Hepatocyte (in vitro differentiated cells): ENCODE measurements at regions not wholly inside any gene's neighbourhood (a gene's known extent, or its start where the extent isn't known, plus 50 kb on each side); places are given as distances from the start of the nearest gene placed in this dataset.

Source experiments
- DNase-seq: peaks from one replicate; pipeline ENCODE4 v3.0.0-alpha.2; 2016; ENCODE audit warnings: low spot score
- H2AFZ ChIP-seq: fragments of 200-600 bp; sonication (generic); 2 replicates; pipeline ENCODE4 v1.6.0; 2016; ENCODE audit warnings: antibody characterized with exemption, mild to moderate bottlenecking
- H3K27ac ChIP-seq: fragments of 200-600 bp; sonication (generic); 2 replicates; pipeline ENCODE4 v1.5.1; 2016; ENCODE audit warnings: mild to moderate bottlenecking
- H3K27me3 ChIP-seq: fragments of 200-600 bp; sonication (generic); 2 replicates; pipeline ENCODE4 v1.6.1; 2016
- H3K36me3 ChIP-seq: fragments of 200-600 bp; sonication (generic); replicated peaks from 2 replicates; pipeline ENCODE4 v1.5.1; 2016; ENCODE audit warnings: low read depth; ENCODE audit not compliant: insufficient read depth
- H3K4me1 ChIP-seq: fragments of 200-600 bp; sonication (generic); 2 replicates; pipeline ENCODE4 v1.5.1; 2016; ENCODE audit warnings: mild to moderate bottlenecking, moderate library complexity; ENCODE audit not compliant: insufficient read depth
- H3K4me2 ChIP-seq: fragments of 200-600 bp; sonication (generic); 2 replicates; pipeline ENCODE4 v1.6.0; 2016
- H3K4me3 ChIP-seq: fragments of 200-600 bp; sonication (generic); 2 replicates; pipeline ENCODE4 v1.5.1; 2016; ENCODE audit warnings: mild to moderate bottlenecking
- H3K79me2 ChIP-seq: fragments of 200-600 bp; sonication (generic); 2 replicates; pipeline ENCODE4 v1.6.0; 2017; ENCODE audit warnings: mild to moderate bottlenecking
- H3K9me2 ChIP-seq: fragments of 200-600 bp; sonication (generic); replicated peaks from 2 replicates; pipeline ENCODE4 v1.6.0; 2017; ENCODE audit warnings: mild to moderate bottlenecking; ENCODE audit not compliant: insufficient read depth
- H3K9me3 ChIP-seq: fragments of 200-600 bp; sonication (generic); 2 replicates; pipeline ENCODE4 v1.5.1; 2016; ENCODE audit warnings: low read depth, mild to moderate bottlenecking
- H4K20me1 ChIP-seq: fragments of 200-600 bp; sonication (generic); 2 replicates; pipeline ENCODE4 v1.6.0; 2016; ENCODE audit warnings: mild to moderate bottlenecking; ENCODE audit not compliant: insufficient read depth, poor library complexity, severe bottlenecking
- CTCF ChIP-seq: fragments of 200-600 bp; sonication (generic); IDR thresholded peaks from 2 replicates; pipeline ENCODE4 v1.5.1; 2016; ENCODE audit warnings: antibody characterized with exemption, mild to moderate bottlenecking; ENCODE audit not compliant: poor library complexity
- EZH2 ChIP-seq: fragments of 200-600 bp; sonication (generic); IDR thresholded peaks from 2 replicates; pipeline ENCODE4 v1.6.1; 2016; ENCODE audit warnings: antibody characterized with exemption, mild to moderate bottlenecking, borderline replicate concordance
- EZH2phosphoT487 ChIP-seq: fragments of 200-600 bp; sonication (generic); IDR thresholded peaks from one replicate; pipeline ENCODE4 v1.6.1; 2018; ENCODE audit warnings: antibody characterized with exemption, mild to moderate bottlenecking, low read depth, moderate library complexity; ENCODE audit not compliant: unreplicated experiment, severe bottlenecking
- WGBS: methylation state at CpG from one replicate; pipeline ENCODE4 v1.1.6; 2016; ENCODE audit warnings: low lambda C conversion rate; ENCODE audit errors: missing lambda C conversion rate; 5-methylcytosine and 5-hydroxymethylcytosine counted together

DNA sequence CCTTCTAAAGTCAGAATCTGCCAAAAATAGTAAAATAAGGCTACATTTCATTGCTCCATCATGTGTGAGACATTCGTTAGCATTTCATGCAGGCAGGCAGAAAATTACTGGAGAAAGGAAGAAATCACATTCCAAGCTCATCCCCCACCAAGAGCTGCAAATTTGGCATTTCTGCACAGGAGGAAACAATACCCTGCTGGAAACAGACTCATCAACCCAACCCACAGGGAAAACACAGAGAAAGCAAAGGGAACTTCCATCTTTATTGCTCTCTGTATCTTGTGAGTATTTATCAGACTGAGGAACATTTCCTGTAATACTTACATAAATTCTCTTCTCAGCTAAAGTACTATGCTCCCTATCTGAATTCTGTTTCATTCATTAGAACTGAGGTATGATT, 95.7 kb downstream of the KCTD12 start:
- Histone ChIP-seq H3K4me3 (no peak overlapping the region), H3K4me2 (no peak overlapping the region), H4K20me1 (no peaks in the 10 kb centered on the region), H3K4me1 (no peaks in the 10 kb centered on the region), H3K9me3 (no peaks in the 10 kb centered on the region), H3K36me3 (no peaks in the 10 kb centered on the region), H3K27ac (no peak overlapping the region), H3K79me2 (no peaks in the 10 kb centered on the region), H3K27me3 (no peaks in the 10 kb centered on the region), H2AFZ (no peak overlapping the region), H3K9me2 (no peaks in the 10 kb centered on the region)
- TF ChIP-seq CTCF (no peak), EZH2 (no peak), EZH2phosphoT487 (no peak)
- 72% methylated on average over 1 of the region's 1 CpG for WGBS
- DNase-seq = no peak

GRCh38 chr13:76783798-76784197, 102.4 kb downstream of the KCTD12 start:
- Histone ChIP-seq H3K27me3 (no peaks in the 10 kb centered on the region), H2AFZ (no peak overlapping the region), H4K20me1 (no peaks in the 10 kb centered on the region), H3K9me3 (no peaks in the 10 kb centered on the region), H3K4me3 (no peak overlapping the region), H3K27ac (no peak overlapping the region), H3K9me2 (no peaks in the 10 kb centered on the region), H3K4me1 (no peaks in the 10 kb centered on the region), H3K4me2 (no peak overlapping the region), H3K36me3 (no peaks in the 10 kb centered on the region), H3K79me2 (no peaks in the 10 kb centered on the region)
- no peak for DNase-seq
- TF ChIP-seq EZH2phosphoT487 = no peak
- TF ChIP-seq CTCF = no peak
- TF ChIP-seq EZH2 = no peak
- WGBS = 68% methylated on average over 3 of the region's 3 CpGs

DNA sequence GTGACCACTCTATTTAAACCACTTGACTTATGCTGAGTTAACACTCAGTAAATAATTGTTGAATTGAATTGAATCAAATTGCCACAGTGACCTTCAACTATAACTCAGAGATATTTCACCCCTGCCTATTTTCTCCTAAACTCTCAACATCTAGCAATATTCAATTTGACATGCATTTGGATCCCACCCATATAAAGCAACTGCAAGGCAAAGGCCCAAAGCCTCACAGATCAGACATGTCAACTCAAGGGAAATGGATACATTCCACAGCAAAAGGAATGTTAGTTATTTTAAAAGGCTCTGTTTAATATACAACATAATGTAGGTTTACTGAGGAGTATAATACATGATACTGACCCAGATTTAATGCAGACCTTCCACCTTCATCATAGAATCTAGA, 107.4 kb downstream of the KCTD12 start:
- Histone ChIP-seq H3K9me2 (no peaks in the 10 kb centered on the region), H3K27ac (no peak overlapping the region), H2AFZ (no peak overlapping the region), H3K4me1 (no peaks in the 10 kb centered on the region), H3K4me2 (no peak overlapping the region), H3K79me2 (no peaks in the 10 kb centered on the region), H3K27me3 (no peaks in the 10 kb centered on the region), H3K9me3 (no peaks in the 10 kb centered on the region), H3K4me3 (no peak overlapping the region), H3K36me3 (no peaks in the 10 kb centered on the region), H4K20me1 (no peaks in the 10 kb centered on the region)
- DNase-seq = no peak
- TF ChIP-seq EZH2 = no peak
- no peak for TF ChIP-seq CTCF
- no peak for TF ChIP-seq EZH2phosphoT487

GRCh38 chr13:76777096-76777495, 109.1 kb downstream of the KCTD12 start:
- no peaks in the 10 kb centered on the region for H3K79me2 ChIP-seq
- no peak overlapping the region for H2AFZ ChIP-seq
- WGBS = 87% methylated on average over 1 of the region's 1 CpG
- H3K9me2 ChIP-seq = no peaks in the 10 kb centered on the region
- no peak overlapping the region for H3K27ac ChIP-seq
- H3K4me1 ChIP-seq = no peaks in the 10 kb centered on the region
- H4K20me1 ChIP-seq = no peaks in the 10 kb centered on the region
- no peaks in the 10 kb centered on the region for H3K36me3 ChIP-seq
- no peak for DNase-seq
- no peaks in the 10 kb centered on the region for H3K9me3 ChIP-seq
- H3K27me3 ChIP-seq = no peaks in the 10 kb centered on the region
- no peak overlapping the region for H3K4me2 ChIP-seq
- no peak overlapping the region for H3K4me3 ChIP-seq
- TF ChIP-seq EZH2phosphoT487 (no peak), EZH2 (no peak), CTCF (no peak)
